ENCODE measurements at regions not wholly inside any gene's neighbourhood (a gene's known extent, or its start where the extent isn't known, plus 50 kb on each side); places are given as distances from the start of the nearest gene placed in this dataset.

DNA sequence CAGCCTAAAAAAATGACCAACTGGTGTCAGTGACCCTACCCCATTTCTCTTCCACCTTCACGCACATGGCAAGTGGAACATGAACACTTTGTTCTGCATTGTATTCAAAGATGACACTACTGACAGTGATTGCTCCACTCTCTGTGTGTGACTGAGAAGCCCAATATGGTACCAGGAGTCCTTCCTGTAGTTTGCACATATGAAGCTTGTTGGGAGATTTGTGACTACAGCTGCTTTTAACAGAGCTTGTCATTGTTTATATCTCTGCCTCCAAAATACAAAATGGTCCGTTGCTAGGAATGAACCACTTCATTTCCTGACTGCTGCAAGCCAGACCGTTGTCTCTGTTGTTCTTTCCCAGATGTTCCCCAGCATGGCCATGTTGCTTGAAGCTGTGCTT lies 140.3 kb upstream of the TCF21 start:
- H3K4me3 Mint-ChIP-seq, result no peak overlapping the region
- H3K4me1 Mint-ChIP-seq (ENCODE audit: unreplicated experiment), result peaks cover 14% of the 10 kb centered on the region
- no peaks in the 10 kb centered on the region for H3K27me3 Mint-ChIP-seq
- no peak for DNase-seq (ENCODE audit: extremely low spot score, unreplicated experiment)
- H3K36me3 Mint-ChIP-seq, result no peaks in the 10 kb centered on the region
- TF ChIP-seq, protein P1, sequence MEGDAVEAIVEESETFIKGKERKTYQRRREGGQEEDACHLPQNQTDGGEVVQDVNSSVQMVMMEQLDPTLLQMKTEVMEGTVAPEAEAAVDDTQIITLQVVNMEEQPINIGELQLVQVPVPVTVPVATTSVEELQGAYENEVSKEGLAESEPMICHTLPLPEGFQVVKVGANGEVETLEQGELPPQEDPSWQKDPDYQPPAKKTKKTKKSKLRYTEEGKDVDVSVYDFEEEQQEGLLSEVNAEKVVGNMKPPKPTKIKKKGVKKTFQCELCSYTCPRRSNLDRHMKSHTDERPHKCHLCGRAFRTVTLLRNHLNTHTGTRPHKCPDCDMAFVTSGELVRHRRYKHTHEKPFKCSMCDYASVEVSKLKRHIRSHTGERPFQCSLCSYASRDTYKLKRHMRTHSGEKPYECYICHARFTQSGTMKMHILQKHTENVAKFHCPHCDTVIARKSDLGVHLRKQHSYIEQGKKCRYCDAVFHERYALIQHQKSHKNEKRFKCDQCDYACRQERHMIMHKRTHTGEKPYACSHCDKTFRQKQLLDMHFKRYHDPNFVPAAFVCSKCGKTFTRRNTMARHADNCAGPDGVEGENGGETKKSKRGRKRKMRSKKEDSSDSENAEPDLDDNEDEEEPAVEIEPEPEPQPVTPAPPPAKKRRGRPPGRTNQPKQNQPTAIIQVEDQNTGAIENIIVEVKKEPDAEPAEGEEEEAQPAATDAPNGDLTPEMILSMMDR (conservative IDR thresholded peaks at IDR 0.05), result no peak
- H3K9me3 Mint-ChIP-seq, result peaks cover 4% of the 10 kb centered on the region
- no peak overlapping the region for H3K27ac Mint-ChIP-seq

DNA sequence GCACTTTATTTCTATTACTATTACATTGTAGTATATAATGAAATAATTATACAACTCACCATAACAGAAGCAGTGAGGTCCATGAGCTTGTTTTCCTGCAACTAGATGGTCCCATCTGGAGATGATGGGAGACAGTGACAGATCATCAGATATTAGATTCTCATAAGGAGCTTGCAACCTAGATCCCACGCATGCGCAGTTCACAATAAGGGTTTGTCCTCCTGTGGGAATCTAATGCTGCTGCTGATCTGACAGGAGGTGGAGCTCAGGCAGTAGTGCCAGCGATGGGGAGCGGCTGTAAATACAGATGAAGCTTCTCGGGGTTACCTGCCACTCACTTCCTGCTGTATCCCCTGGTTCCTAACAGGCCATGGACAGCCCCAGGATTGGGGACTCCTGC lies 139.5 kb upstream of the TCF21 start:
- Mint-ChIP-seq H3K27ac (no peak overlapping the region), H3K4me3 (no peak overlapping the region), H3K4me1 (ENCODE audit: unreplicated experiment) (peaks cover 14% of the 10 kb centered on the region), H3K27me3 (no peaks in the 10 kb centered on the region), H3K9me3 (peaks cover 4% of the 10 kb centered on the region), H3K36me3 (no peaks in the 10 kb centered on the region)
- DNase-seq (ENCODE audit: extremely low spot score, unreplicated experiment), result no peak
- TF ChIP-seq, protein P1 (conservative IDR thresholded peaks at IDR 0.05), result no peak

DNA sequence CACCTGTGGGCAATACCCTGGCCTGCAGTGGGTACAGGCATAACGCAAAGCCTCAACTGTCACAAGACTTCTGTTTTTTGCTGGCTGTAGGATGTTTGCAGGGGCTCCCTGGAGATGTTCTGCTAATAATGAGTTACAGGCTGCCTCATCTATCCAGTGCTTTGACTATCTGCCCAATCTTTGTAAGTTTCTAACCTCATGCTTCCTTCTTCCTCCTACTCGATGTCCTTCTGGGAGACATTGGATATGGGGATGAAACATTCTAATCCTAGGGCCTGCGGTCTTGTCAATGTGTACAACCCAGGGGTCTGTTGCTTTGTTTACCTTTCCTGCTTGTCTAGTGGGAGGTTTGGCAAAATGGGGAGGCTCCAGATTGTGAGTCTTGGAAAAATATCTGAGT lies 136.8 kb upstream of the TCF21 start:
- H3K4me1 Mint-ChIP-seq (ENCODE audit: unreplicated experiment), result peaks cover 14% of the 10 kb centered on the region
- no peaks in the 10 kb centered on the region for H3K9me3 Mint-ChIP-seq
- no peaks in the 10 kb centered on the region for H3K27me3 Mint-ChIP-seq
- H3K27ac Mint-ChIP-seq, result no peak overlapping the region
- no peak overlapping the region for H3K4me3 Mint-ChIP-seq
- TF ChIP-seq, protein P1 (conservative IDR thresholded peaks at IDR 0.05), result no peak
- DNase-seq (ENCODE audit: extremely low spot score, unreplicated experiment), result no peak
- no peaks in the 10 kb centered on the region for H3K36me3 Mint-ChIP-seq

DNA sequence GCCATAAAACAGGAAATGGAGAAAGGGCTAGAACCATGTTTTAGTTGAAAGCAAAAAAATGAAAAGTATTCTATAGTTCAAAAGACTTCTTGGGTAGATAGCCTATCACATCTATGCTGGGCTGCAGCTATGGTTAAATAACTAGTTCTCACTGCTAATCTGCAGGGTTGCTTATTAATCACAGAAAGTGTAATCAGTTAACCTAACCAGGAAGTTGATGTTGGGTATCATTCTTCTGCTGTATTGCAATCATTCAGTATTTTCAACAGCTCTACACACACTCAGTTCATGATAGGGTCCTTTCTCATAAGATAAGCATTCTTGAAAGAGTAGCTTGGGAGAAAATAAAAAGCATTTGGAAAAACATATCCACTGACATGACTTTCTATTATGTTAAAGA lies 135.2 kb upstream of the TCF21 start:
- Mint-ChIP-seq H3K27me3 (no peaks in the 10 kb centered on the region), H3K4me1 (ENCODE audit: unreplicated experiment) (peaks cover 14% of the 10 kb centered on the region), H3K4me3 (no peak overlapping the region), H3K9me3 (no peaks in the 10 kb centered on the region), H3K36me3 (no peaks in the 10 kb centered on the region), H3K27ac (no peak overlapping the region)
- TF ChIP-seq, protein P1 (conservative IDR thresholded peaks at IDR 0.05), result no peak
- DNase-seq (ENCODE audit: extremely low spot score, unreplicated experiment), result no peak

DNA sequence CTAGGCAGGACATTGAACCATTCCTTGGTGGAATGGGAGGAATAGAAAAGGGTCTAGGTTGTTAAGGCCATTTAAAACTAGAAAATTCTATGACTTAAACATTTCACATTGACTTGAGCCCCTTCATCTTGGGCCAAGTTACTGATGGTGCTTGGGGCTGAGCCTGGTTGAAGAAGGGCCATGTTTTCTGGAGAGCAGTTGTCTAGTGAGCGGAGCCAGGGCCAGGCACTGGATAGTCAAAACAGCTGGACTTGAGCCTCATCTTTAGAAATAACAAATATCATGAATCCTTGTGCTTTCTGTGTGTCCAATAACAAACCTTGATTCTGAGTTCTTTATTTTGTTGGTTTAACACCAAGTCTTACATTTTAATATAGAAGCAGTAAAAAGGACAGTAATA lies 134.6 kb upstream of the TCF21 start:
- Mint-ChIP-seq H3K36me3 (no peaks in the 10 kb centered on the region), H3K9me3 (no peaks in the 10 kb centered on the region), H3K4me3 (no peak overlapping the region), H3K27me3 (no peaks in the 10 kb centered on the region), H3K4me1 (ENCODE audit: unreplicated experiment) (peaks cover 14% of the 10 kb centered on the region), H3K27ac (no peak overlapping the region)
- no peak for DNase-seq (ENCODE audit: extremely low spot score, unreplicated experiment)
- TF ChIP-seq, protein P1 (conservative IDR thresholded peaks at IDR 0.05), result no peak

DNA sequence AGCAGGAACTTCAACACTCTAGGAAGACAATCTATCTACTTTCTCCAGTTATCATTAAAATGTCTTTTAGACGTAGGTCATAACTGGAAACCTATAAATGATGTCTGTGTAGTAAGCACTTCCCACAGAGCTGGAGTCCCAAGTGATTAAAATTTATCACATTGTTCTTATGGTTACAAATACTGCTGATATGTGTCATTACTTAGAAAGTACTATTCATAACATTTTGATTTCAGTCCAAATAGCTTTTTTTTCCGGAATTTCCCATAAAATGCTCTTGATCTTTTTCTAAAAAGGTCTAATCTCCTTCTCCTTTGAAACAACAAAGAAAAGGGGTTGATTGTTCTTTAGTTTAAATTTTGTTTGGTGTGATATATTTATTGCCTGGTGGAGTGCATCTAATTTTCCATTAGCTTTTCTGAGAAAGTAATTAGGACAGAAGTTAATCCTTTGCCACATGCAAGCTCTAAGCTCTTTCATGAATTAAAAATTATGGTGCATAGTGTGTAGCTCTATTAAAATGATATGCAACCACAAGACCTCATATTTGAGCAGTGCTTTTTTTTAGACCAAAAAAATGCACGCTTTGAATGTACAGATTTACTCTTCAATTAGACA lies 132.7 kb upstream of the TCF21 start:
- TF ChIP-seq, protein P1 (conservative IDR thresholded peaks at IDR 0.05), result no peak
- no peak overlapping the region for H3K4me3 Mint-ChIP-seq
- H3K27ac Mint-ChIP-seq, result no peak overlapping the region
- H3K27me3 Mint-ChIP-seq, result no peaks in the 10 kb centered on the region
- H3K4me1 Mint-ChIP-seq (ENCODE audit: unreplicated experiment), result peaks cover 14% of the 10 kb centered on the region
- no peak for DNase-seq (ENCODE audit: extremely low spot score, unreplicated experiment)
- H3K9me3 Mint-ChIP-seq, result no peaks in the 10 kb centered on the region
- H3K36me3 Mint-ChIP-seq, result no peaks in the 10 kb centered on the region
